Ascending aorta (tissue), 2 donors: ENCODE measurements at regions not wholly inside any gene's neighbourhood (a gene's known extent, or its start where the extent isn't known, plus 50 kb on each side); places are given as distances from the start of the nearest gene placed in this dataset.

Source experiments
- DNase-seq, 2 donors: peaks; one replicate each; pipeline ENCODE4 v3.0.0-alpha.2; 2019; ENCODE audit warnings: low spot score in 2 of 2
- H3K27ac ChIP-seq, 2 donors: fragments of 200-600 bp; sonication (generic); one replicate each; pipeline ENCODE4 v1.5.1; 2016 to 2017; ENCODE audit warnings: mild to moderate bottlenecking in 1 of 2
- H3K27me3 ChIP-seq: fragments of 200-600 bp; sonication (generic); one replicate; pipeline ENCODE4 v1.5.1; 2017
- H3K36me3 ChIP-seq, 2 donors: fragments of 200-600 bp; sonication (generic); one replicate each; pipeline ENCODE4 v1.5.1; 2016
- H3K4me1 ChIP-seq, 2 donors: fragments of 200-600 bp; sonication (generic); one replicate each; pipeline ENCODE4 v1.5.1; 2016 to 2017; ENCODE audit warnings: mild to moderate bottlenecking in 1 of 2
- H3K4me3 ChIP-seq, 2 donors: fragments of 200-600 bp; sonication (generic); one replicate each; pipeline ENCODE4 v1.5.1; 2016 to 2017; ENCODE audit warnings: mild to moderate bottlenecking in 1 of 2
- H3K9me3 ChIP-seq, 2 donors: fragments of 200-600 bp; sonication (generic); one replicate each; pipeline ENCODE4 v1.5.1; 2016
- CTCF ChIP-seq, 3 experiments: fragments of 200-600 bp in 2 of 3; fragments of 450-650 bp in 1 of 3; sonication (generic) in 2 of 3; IDR thresholded peaks; one replicate each; pipeline ENCODE4 v1.5.1; 2016 to 2019; ENCODE audit warnings: antibody characterized with exemption in 3 of 3, mild to moderate bottlenecking in 1 of 3, moderate library complexity in 1 of 3
- intact Hi-C: fragments of 100-400 bp; cut with DNase I; formaldehyde crosslinking; loops from one replicate; pipeline ENCODE4 v1.15.1; 2023

GRCh38 chr4:14581741-14582140, 420.5 kb upstream of the CPEB2 start:
- DNase-seq = no peak
- no peaks in the 10 kb centered on the region for H3K27me3 ChIP-seq
- H3K9me3 ChIP-seq = no peaks in the 10 kb centered on the region
- no peak overlapping the region for H3K4me3 ChIP-seq
- TF ChIP-seq CTCF (IDR thresholded peaks at IDR 0.05) = no peak
- H3K36me3 ChIP-seq = no peaks in the 10 kb centered on the region
- H3K27ac ChIP-seq = no peak overlapping the region
- no peaks in the 10 kb centered on the region for H3K4me1 ChIP-seq
- intact Hi-C loops = no loop called here

- TF ChIP-seq CTCF (IDR thresholded peaks at IDR 0.05) = no peak
- Histone ChIP-seq H3K27ac (no peak overlapping the region), H3K36me3 (no peaks in the 10 kb centered on the region), H3K4me3 (no peak overlapping the region), H3K4me1 (no peaks in the 10 kb centered on the region), H3K27me3 (no peaks in the 10 kb centered on the region), H3K9me3 (no peaks in the 10 kb centered on the region)
- DNase-seq = no peak
- intact Hi-C loops = no loop called here
Observed at GRCh38 chr4:14582677-14583076, 419.6 kb upstream of the CPEB2 start.

- Histone ChIP-seq H3K4me1 (no peaks in the 10 kb centered on the region), H3K27ac (no peak overlapping the region), H3K27me3 (no peaks in the 10 kb centered on the region), H3K36me3 (no peaks in the 10 kb centered on the region), H3K9me3 (no peaks in the 10 kb centered on the region), H3K4me3 (no peak overlapping the region)
- intact Hi-C loops = no loop called here
- no peak for TF ChIP-seq CTCF (IDR thresholded peaks at IDR 0.05)
- DNase-seq = no peak
Observed at GRCh38 chr4:14583331-14583730, 418.9 kb upstream of the CPEB2 start.

GRCh38 chr4:14583752-14584151, 418.5 kb upstream of the CPEB2 start:
- Histone ChIP-seq H3K27ac (no peak overlapping the region), H3K4me3 (no peak overlapping the region), H3K27me3 (no peaks in the 10 kb centered on the region), H3K9me3 (no peaks in the 10 kb centered on the region), H3K36me3 (no peaks in the 10 kb centered on the region), H3K4me1 (no peaks in the 10 kb centered on the region)
- intact Hi-C loops = no loop called here
- TF ChIP-seq CTCF (IDR thresholded peaks at IDR 0.05) = no peak
- no peak for DNase-seq

- H3K27me3 ChIP-seq = no peaks in the 10 kb centered on the region
- no peaks in the 10 kb centered on the region for H3K9me3 ChIP-seq
- no peaks in the 10 kb centered on the region for H3K36me3 ChIP-seq
- DNase-seq = no peak
- no peaks in the 10 kb centered on the region for H3K4me1 ChIP-seq
- intact Hi-C loops = no loop called here
- no peak overlapping the region for H3K4me3 ChIP-seq
- no peak overlapping the region for H3K27ac ChIP-seq
- TF ChIP-seq CTCF (IDR thresholded peaks at IDR 0.05) = no peak
Observed at GRCh38 chr4:14592950-14593349, 409.3 kb upstream of the CPEB2 start.

- DNase-seq = no peak
- Histone ChIP-seq H3K27me3 (no peaks in the 10 kb centered on the region), H3K4me3 (no peak overlapping the region), H3K27ac (no peak overlapping the region), H3K9me3 (no peaks in the 10 kb centered on the region), H3K4me1 (no peaks in the 10 kb centered on the region), H3K36me3 (no peaks in the 10 kb centered on the region)
- intact Hi-C loops = no loop called here
- no peak for TF ChIP-seq CTCF (IDR thresholded peaks at IDR 0.05)
Observed at GRCh38 chr4:14596028-14596427, 406.3 kb upstream of the CPEB2 start.
